ENCODE measurements at regions not wholly inside any gene's neighbourhood (a gene's known extent, or its start where the extent isn't known, plus 50 kb on each side); places are given as distances from the start of the nearest gene placed in this dataset.

DNA sequence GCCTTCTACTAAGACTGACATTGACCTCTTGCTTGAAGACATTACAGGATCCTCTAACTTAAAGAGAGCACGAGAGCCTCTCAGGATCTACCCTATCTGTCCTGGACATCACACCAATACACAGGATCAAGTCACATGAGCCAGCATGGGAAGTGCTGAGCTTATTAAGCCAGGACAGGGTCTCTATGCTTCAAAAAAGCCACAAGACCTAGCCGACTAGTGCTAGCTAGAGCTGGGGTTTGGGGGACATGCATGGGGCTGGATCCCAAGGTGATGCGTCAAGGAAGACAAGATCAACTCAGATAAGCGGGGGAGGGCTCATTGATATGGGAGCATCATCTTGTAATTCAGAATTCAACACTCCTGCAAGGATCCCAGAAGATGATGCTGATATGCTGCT, 167.2 kb upstream of the TAB2 start:
- no peak for DNase-seq

- no peak for DNase-seq
These were observed 166.6 kb upstream of the TAB2 start for GRCh38 chr6:149150801-149151398.

DNA sequence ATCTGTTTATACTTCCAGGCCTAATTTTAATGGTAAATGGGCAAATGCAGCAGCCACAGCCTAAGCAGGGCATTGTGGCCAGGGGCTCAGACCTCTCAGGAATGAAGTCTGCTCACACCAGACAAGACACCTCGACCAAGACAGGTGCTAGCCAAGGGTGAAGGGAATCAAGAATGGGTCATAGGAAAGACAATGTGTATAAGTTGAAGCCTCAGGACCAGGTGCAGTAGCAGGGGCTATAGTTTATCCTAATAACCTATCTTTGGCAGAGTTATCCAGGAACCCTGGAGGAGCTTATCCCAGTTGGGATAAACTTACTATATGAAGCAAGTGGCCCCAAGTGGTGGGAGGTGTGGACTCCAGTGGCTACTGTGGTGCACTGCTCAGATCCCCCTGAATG, 165.0 kb upstream of the TAB2 start:
- DNase-seq: no peak

- no peak for DNase-seq
These were observed 164.4 kb upstream of the TAB2 start for GRCh38 chr6:149153100-149153499.

DNA sequence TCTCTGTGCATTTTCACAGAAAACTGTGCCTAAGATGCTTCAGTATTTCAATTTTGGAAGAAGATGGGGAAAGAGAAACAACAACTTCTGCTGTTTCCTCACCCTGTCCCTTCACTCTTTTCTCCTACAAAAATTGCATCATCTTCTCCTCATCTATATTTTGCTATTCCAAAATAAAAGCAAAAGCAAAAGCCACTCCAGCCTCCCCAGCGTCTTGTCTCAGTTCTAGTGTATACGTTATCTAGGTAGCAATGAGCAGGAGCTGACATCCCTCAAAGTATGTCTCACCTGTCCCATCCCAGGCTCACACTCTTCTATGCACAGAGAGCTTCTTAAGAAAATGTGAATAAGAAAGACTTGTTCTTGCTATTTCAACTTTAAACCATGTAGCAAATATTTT, 163.8 kb upstream of the TAB2 start:
- DNase-seq: no peak

- no peak for DNase-seq
These were observed 163.2 kb upstream of the TAB2 start for GRCh38 chr6:149154261-149154821.

GRCh38 chr6:149157126-149157525, 160.4 kb upstream of the TAB2 start:
- no peak for DNase-seq

DNA sequence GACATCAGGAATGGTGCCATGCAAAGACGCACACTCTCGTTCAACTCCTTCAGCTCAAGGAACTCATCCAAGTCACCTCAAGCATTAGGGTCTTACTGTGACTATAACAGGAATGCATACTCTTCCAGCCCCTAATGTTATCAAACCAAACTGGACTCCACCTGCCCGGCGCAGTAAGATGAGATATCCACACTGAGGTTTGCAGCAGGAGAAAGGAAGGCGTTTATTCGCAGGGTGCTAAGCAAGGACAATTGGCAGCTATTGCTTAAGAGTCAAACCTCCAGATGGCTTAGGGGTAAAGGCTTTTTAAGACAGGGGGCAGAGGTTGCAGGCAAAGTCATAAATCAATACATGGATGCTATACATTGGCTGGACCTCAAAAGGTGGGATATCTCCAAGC, 159.4 kb upstream of the TAB2 start:
- no peak for DNase-seq

GRCh38 chr6:149160943-149161342, 156.6 kb upstream of the TAB2 start:
- no peak for DNase-seq

- no peak for DNase-seq
These were observed 154.6 kb upstream of the TAB2 start for GRCh38 chr6:149162924-149163323.

GRCh38 chr6:149164199-149164750, 153.2 kb upstream of the TAB2 start:
- no peak for DNase-seq

GRCh38 chr6:149166336-149166735, 151.2 kb upstream of the TAB2 start:
- no peak for DNase-seq

- DNase-seq: no peak
These were observed 150.8 kb upstream of the TAB2 start for GRCh38 chr6:149166747-149167146.

DNA sequence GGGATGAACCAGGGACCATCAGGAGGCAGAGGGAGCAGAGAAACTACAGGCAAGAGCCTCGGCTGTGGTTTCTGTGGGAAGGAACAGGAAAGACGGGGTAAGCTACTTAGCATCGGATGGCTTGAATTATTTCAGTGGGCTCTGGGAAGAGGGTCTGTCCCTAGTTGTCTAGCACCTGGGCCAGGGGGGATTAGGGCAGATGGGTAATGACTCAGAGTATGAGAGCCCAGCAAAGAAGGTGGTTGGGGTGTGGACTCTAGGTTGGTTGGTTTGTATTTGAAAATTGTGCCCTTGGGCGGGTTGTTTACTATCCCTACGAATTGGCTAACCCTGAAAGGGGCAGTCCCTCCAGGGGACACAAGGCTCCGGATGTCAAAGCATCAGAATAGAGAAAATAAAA, 148.5 kb upstream of the TAB2 start:
- no peak for DNase-seq

GRCh38 chr6:149169761-149170511, 147.6 kb upstream of the TAB2 start:
- no peak for DNase-seq

DNA sequence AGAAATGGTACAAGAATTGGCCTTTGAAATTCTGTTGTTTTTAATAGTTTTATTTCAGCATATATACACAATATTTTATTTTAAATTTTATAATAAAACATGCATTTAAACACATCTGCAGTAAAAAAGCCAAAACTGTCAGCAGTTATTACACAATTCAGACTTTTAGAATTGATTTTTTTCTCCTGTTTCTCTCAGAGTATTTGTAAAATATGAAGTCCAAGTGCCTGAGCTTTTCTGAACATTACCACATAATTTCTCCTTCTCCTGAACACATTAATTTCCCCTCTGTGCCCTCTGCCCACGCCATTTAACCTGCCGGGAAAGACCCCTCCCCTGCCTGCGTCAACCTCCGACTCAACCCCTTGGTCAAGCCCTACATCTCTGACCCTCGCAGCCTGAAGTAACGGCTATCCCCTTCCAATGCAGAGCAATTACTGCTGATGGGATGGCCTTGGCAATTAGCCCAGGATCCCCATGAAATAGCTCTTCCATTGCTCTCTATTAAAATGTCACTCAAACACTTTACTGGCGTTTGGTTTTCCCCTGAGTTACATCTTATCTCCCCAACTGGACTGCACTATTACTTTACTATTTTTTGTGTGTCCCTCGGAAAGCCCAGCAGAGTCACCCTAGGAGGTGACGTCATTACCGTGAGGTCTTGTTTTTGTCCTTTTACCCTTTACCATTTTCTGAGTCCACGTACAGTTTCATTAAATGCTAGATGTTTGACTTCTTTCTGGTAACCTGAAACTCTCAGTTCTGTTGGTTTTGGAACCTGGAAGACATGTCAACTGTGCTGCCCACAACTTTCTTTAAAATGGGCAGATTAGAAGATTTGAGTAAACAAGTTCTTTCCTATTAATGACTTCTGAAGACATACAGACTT, 146.7 kb upstream of the TAB2 start:
- no peak for DNase-seq

DNA sequence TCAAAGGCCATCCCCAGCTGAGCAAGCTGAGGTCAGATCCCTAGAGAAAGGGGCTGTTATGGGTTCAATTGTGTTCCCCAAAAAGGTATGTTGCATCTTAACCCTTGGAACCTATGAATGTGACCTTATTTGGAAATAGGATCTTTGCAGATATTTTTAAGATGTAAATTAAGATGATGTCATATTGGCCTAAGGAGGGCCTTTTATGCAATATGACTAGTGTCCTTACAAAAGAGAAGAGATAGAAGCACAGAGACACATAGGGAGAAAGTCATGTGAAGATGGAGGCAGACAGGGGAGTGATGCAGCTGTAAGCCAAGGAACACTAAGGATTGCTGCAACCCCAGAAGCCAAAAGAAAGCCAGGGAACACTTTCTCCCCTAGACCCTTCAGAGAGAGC, 144.3 kb upstream of the TAB2 start:
- DNase-seq: no peak

GRCh38 chr6:149174962-149175361, 142.6 kb upstream of the TAB2 start:
- DNase-seq: no peak

DNA sequence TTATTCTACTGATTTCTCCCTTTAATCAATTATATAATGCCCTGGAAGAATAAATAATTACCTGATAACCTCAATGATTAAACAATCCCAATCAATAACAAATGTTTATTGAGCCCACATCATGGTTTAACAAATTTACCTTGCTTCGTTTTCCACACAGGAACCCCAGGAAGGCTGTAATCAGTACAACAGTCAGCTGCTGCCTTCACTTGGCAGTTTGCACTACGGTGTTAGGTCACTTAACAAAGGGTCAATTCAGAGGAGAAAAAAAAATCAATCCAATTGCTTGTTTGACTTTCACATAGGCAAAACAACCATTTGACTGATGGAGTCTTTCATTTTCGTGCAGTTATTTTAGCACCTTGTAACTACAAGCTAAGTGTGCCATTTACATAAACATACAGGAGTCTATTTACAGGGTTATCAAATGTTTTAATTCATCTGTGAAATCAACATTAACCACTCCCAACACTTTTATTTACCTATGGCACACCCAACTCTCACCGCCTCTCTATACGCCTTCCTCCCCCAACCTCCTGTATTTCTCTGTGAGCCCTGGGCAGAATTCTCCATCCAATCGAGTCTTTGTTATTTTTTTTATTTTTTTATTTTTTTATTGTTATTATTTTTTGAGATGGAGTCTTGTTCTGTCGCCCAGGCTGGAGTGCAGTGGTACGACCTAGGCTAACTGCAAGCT, 140.4 kb upstream of the TAB2 start:
- no peak for DNase-seq

GRCh38 chr6:149179431-149179830, 138.1 kb upstream of the TAB2 start:
- no peak for DNase-seq

GRCh38 chr6:149181304-149181703, 136.2 kb upstream of the TAB2 start:
- no peak for DNase-seq

DNA sequence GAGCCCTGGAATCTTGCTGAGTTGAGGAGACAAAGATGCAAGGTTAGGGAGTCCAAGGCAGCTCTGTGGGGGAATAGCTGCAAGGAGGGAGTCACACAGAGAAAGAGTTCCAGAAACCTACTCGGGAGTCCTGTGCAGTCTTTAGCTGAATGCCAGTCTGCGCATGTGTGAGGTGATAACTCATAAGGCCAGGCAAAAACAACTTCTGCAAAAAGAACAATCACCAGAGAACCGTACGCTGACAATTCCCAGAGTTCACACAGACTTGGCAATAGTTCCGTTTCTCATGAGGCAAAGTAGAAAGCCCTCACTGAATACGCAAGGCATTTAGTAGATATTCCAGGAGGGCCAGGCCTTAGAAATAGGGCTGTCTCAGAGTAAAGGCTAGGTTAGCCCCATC, 135.2 kb upstream of the TAB2 start:
- no peak for DNase-seq

GRCh38 chr6:149184523-149184922, 133.0 kb upstream of the TAB2 start:
- DNase-seq: no peak
